ENCODE measurements at regions not wholly inside any gene's neighbourhood (a gene's known extent, or its start where the extent isn't known, plus 50 kb on each side); places are given as distances from the start of the nearest gene placed in this dataset.

DNA sequence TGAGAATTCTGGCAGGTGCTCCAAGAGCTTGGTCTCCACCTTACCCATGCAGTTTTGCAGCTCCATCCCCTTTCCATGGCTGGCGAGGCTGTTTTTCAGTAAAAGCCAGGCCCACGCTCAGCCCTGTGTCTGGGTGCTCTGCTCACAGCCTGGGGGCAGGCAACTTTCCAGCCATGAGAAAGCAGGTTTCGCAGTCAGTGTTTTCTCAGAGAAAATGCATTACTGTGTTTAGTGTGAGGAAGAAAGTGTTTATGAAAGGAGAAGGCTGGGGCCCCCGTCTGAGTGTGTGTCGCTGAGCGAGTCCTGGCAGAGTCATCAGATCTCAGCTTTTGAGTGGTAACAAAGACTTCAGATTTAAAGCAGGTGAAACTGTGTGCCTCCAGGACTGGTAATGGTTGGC lies 248.1 kb downstream of the IRX1 start:
- intact Hi-C loops (cut with DNase I), result no loop called here
- TF ChIP-seq, protein P1, sequence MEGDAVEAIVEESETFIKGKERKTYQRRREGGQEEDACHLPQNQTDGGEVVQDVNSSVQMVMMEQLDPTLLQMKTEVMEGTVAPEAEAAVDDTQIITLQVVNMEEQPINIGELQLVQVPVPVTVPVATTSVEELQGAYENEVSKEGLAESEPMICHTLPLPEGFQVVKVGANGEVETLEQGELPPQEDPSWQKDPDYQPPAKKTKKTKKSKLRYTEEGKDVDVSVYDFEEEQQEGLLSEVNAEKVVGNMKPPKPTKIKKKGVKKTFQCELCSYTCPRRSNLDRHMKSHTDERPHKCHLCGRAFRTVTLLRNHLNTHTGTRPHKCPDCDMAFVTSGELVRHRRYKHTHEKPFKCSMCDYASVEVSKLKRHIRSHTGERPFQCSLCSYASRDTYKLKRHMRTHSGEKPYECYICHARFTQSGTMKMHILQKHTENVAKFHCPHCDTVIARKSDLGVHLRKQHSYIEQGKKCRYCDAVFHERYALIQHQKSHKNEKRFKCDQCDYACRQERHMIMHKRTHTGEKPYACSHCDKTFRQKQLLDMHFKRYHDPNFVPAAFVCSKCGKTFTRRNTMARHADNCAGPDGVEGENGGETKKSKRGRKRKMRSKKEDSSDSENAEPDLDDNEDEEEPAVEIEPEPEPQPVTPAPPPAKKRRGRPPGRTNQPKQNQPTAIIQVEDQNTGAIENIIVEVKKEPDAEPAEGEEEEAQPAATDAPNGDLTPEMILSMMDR (IDR thresholded peaks at IDR 0.05), result no peak
- peak in 2 of 6 donors; percentile 16 to 24 for DNase-seq
- Histone ChIP-seq H3K4me3 (no peak overlapping the region), H3K4me1 (no peaks in the 10 kb centered on the region), H3K27me3 (no peaks in the 10 kb centered on the region), H3K9me3 (no peaks in the 10 kb centered on the region), H3K36me3 (no peaks in the 10 kb centered on the region), H3K27ac (no peak overlapping the region)
- FAIRE-seq, result no peak
- peak in 2 of 4 donors; percentile 45 to 77 for ATAC-seq
- 57 to 60% methylated on average over 6 of the region's 6 CpGs for WGBS, 2 donors

DNA sequence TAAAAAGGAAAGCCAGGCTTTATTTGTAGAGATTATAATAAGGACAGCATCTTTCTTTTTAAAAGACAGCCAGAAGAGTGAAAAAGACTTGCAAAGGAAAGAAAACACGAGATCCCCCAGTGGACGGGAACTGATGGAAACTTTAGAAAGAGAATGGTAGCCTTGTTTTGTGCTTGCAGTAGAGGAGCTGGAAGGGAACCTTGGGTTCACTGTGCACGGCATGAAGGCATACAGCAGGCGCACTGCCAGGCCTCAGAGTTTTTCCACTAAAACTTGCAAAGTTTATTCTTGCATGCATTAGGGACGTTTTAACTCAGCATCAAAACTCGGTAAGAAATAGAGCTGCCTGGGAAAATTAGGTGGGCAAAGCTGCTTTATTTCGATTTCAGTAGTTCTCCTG lies 248.6 kb downstream of the IRX1 start:
- Histone ChIP-seq H3K4me1 (no peaks in the 10 kb centered on the region), H3K9me3 (no peaks in the 10 kb centered on the region), H3K27ac (no peak overlapping the region), H3K36me3 (no peaks in the 10 kb centered on the region), H3K27me3 (no peaks in the 10 kb centered on the region), H3K4me3 (no peak overlapping the region)
- no peak for DNase-seq
- intact Hi-C loops (cut with DNase I), result no loop called here
- FAIRE-seq, result no peak
- TF ChIP-seq, protein P1 (IDR thresholded peaks at IDR 0.05), result no peak
- 71 to 72% methylated on average over 7 of the region's 7 CpGs for WGBS, 2 donors
- no peak for ATAC-seq

GRCh38 chr5:3845230-3845629 lies 249.6 kb downstream of the IRX1 start:
- TF ChIP-seq, protein P1 (IDR thresholded peaks at IDR 0.05), result no peak
- no peak overlapping the region for H3K4me3 ChIP-seq
- FAIRE-seq (no peak), ATAC-seq (no peak), DNase-seq (no peak)
- 60 to 89% methylated on average over 5 of the region's 5 CpGs for WGBS, 2 donors
- H3K36me3 ChIP-seq, result no peaks in the 10 kb centered on the region
- H3K27ac ChIP-seq, result no peak overlapping the region
- H3K9me3 ChIP-seq, result no peaks in the 10 kb centered on the region
- H3K4me1 ChIP-seq, result no peaks in the 10 kb centered on the region
- intact Hi-C loops (cut with DNase I), result no loop called here
- no peaks in the 10 kb centered on the region for H3K27me3 ChIP-seq

- TF ChIP-seq, protein P1 (IDR thresholded peaks at IDR 0.05), result no peak
- WGBS, 2 donors, result 41 to 68% methylated on average over 12 to 13 of the region's 13 CpGs
- intact Hi-C loops (cut with DNase I), result no loop called here
- H3K4me3 ChIP-seq, result no peak overlapping the region
- ATAC-seq, result no peak
- no peaks in the 10 kb centered on the region for H3K36me3 ChIP-seq
- H3K9me3 ChIP-seq, result no peaks in the 10 kb centered on the region
- no peak overlapping the region for H3K27ac ChIP-seq
- H3K27me3 ChIP-seq, result peaks cover 0 to 21% (median 0%) of the 10 kb centered on the region in 4 donors
- no peak for FAIRE-seq
- H3K4me1 ChIP-seq, result no peaks in the 10 kb centered on the region
- no peak for DNase-seq
These were observed 256.7 kb downstream of the IRX1 start for GRCh38 chr5:3852161-3852916.

DNA sequence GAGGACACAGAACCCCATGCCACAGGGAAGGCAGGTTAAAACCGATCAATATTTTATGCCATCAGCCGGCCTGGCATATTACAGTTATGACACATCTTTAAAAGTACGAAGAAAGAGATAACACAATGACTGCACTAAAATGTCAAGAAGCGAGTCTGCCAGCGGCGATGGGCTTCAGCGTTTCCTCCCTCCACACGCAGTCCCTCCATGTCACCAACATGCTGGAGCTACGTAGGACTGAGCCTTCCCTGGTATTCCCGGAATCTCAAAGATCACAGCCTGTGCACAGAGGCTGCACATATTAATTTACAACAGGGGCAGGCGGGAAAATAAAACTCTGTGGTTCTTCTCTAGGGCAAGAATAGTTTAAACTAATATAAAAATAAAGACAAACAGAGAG lies 257.7 kb downstream of the IRX1 start:
- H3K27ac ChIP-seq, result no peak overlapping the region
- no peaks in the 10 kb centered on the region for H3K36me3 ChIP-seq
- no peak overlapping the region for H3K4me3 ChIP-seq
- intact Hi-C loops (cut with DNase I), result no loop called here
- H3K9me3 ChIP-seq, result no peaks in the 10 kb centered on the region
- no peak for DNase-seq
- TF ChIP-seq, protein P1 (IDR thresholded peaks at IDR 0.05), result no peak
- FAIRE-seq, result no peak
- no peaks in the 10 kb centered on the region for H3K4me1 ChIP-seq
- ATAC-seq, result no peak
- 50 to 54% methylated on average over 11 of the region's 11 CpGs for WGBS, 2 donors
- H3K27me3 ChIP-seq, result peaks cover 0 to 21% (median 0%) of the 10 kb centered on the region in 4 donors

Data from pancreas (tissue), 10 donors.